GM23338 (cell line): ENCODE measurements at regions not wholly inside any gene's neighbourhood (a gene's known extent, or its start where the extent isn't known, plus 50 kb on each side); places are given as distances from the start of the nearest gene placed in this dataset.

Experiments
- CREB1 ChIP-seq: fragments of 250-450 bp; sonication (Bioruptor Pico); IDR thresholded peaks from 2 replicates; pipeline ENCODE4 v1.5.0; 2020; ENCODE audit warnings: low read depth, mild to moderate bottlenecking, moderate library complexity
- EZH2phosphoT487 ChIP-seq: fragments of 200-600 bp; sonication (generic); IDR thresholded peaks from one replicate; pipeline ENCODE4 v1.8.1; 2018; ENCODE audit warnings: antibody characterized with exemption; ENCODE audit not compliant: unreplicated experiment
- JUNB ChIP-seq: IDR thresholded peaks from one replicate; pipeline ENCODE4 v1.6.1; 2016; ENCODE audit warnings: antibody characterized with exemption; ENCODE audit not compliant: unreplicated experiment
- POLR2AphosphoS5 ChIP-seq: IDR thresholded peaks from 2 replicates; pipeline ENCODE4 v1.6.1; 2016; ENCODE audit warnings: antibody characterized with exemption, low read depth
- STAT1 ChIP-seq: IDR thresholded peaks from one replicate; pipeline ENCODE4 v1.6.1; 2016; ENCODE audit warnings: antibody characterized with exemption; ENCODE audit not compliant: unreplicated experiment
- TF ChIP-seq, protein P1 (sequence below), 2 experiments: fragments of 200-600 bp in 1 of 2; sonication (generic) in 1 of 2; conservative IDR thresholded peaks; 2 replicates each; pipeline versions ENCODE4 v1.5.1 to v1.6.1; 2016 to 2017; ENCODE audit warnings: antibody characterized with exemption in 2 of 2, low read depth in 2 of 2, mild to moderate bottlenecking in 2 of 2, moderate library complexity in 1 of 2
- TF ChIP-seq, protein P2 (sequence below): IDR thresholded peaks from one replicate; pipeline ENCODE4 v1.6.1; 2018; ENCODE audit warnings: antibody characterized with exemption; ENCODE audit not compliant: unreplicated experiment

DNA sequence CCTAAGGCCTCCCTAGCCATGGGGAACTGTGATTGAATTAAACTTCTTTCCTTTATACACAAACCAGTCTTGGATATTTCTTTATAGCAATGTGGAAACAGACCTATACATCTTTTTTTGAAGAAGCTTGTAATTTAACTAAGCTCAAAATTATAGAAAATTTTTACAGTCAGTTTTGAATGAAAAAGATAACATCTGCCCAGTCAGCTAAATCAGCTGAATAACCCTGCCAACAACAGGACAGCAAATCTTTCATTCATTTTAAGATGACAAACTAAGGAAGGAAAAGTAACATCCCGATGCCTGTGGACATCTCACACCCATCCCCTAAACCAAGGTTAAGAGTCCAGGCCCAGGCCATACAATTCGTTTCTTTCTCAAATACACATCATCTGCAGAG lies 541.3 kb upstream of the SLC39A10 start:
- TF ChIP-seq EZH2phosphoT487 (no peak), POLR2AphosphoS5 (no peak), JUNB (no peak), CREB1 (CRISPR knock-in tag) (no peak), STAT1 (no peak)
- TF ChIP-seq, protein P1, sequence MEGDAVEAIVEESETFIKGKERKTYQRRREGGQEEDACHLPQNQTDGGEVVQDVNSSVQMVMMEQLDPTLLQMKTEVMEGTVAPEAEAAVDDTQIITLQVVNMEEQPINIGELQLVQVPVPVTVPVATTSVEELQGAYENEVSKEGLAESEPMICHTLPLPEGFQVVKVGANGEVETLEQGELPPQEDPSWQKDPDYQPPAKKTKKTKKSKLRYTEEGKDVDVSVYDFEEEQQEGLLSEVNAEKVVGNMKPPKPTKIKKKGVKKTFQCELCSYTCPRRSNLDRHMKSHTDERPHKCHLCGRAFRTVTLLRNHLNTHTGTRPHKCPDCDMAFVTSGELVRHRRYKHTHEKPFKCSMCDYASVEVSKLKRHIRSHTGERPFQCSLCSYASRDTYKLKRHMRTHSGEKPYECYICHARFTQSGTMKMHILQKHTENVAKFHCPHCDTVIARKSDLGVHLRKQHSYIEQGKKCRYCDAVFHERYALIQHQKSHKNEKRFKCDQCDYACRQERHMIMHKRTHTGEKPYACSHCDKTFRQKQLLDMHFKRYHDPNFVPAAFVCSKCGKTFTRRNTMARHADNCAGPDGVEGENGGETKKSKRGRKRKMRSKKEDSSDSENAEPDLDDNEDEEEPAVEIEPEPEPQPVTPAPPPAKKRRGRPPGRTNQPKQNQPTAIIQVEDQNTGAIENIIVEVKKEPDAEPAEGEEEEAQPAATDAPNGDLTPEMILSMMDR (conservative IDR thresholded peaks at IDR 0.05; ENCODE audit: low read depth in 2 of 2) = no peak
- TF ChIP-seq, protein P2, sequence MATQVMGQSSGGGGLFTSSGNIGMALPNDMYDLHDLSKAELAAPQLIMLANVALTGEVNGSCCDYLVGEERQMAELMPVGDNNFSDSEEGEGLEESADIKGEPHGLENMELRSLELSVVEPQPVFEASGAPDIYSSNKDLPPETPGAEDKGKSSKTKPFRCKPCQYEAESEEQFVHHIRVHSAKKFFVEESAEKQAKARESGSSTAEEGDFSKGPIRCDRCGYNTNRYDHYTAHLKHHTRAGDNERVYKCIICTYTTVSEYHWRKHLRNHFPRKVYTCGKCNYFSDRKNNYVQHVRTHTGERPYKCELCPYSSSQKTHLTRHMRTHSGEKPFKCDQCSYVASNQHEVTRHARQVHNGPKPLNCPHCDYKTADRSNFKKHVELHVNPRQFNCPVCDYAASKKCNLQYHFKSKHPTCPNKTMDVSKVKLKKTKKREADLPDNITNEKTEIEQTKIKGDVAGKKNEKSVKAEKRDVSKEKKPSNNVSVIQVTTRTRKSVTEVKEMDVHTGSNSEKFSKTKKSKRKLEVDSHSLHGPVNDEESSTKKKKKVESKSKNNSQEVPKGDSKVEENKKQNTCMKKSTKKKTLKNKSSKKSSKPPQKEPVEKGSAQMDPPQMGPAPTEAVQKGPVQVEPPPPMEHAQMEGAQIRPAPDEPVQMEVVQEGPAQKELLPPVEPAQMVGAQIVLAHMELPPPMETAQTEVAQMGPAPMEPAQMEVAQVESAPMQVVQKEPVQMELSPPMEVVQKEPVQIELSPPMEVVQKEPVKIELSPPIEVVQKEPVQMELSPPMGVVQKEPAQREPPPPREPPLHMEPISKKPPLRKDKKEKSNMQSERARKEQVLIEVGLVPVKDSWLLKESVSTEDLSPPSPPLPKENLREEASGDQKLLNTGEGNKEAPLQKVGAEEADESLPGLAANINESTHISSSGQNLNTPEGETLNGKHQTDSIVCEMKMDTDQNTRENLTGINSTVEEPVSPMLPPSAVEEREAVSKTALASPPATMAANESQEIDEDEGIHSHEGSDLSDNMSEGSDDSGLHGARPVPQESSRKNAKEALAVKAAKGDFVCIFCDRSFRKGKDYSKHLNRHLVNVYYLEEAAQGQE = no peak
